ENCODE measurements at regions not wholly inside any gene's neighbourhood (a gene's known extent, or its start where the extent isn't known, plus 50 kb on each side); places are given as distances from the start of the nearest gene placed in this dataset.

- no peaks in the 10 kb centered on the region for H3K9me3 ChIP-seq (ENCODE audit: low read depth, low read length)
- H3K4me3 ChIP-seq (ENCODE audit: low read length): no peak overlapping the region
- no peaks in the 10 kb centered on the region for H3K27me3 ChIP-seq (ENCODE audit: insufficient read depth, low read length)
- H3K4me1 ChIP-seq (ENCODE audit: insufficient read depth, low read length): peaks cover 39% of the 10 kb centered on the region
Measured at GRCh38 chr3:159923336-159923735, 65.3 kb upstream of the IL12A start.

DNA sequence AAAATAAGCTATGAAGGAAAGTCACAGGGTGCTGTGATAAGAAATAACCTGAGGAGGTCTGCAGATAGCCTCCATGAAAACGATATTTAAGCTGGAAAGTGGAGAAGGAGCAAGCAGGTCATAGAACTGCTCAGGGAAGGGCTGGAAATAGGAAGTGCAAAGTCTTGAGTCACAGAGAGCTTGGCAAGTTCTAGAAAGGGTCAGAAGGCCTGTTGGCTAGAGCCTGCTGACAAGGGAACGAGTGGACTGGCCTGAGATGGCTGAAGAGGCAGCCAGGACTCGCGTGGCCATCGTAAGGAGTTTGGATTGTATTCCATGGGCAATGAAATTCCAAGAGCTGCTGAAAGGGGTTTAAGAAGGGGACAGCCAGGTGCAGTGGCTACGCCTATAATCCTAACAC is 64.7 kb upstream of the IL12A start:
- no peaks in the 10 kb centered on the region for H3K9me3 ChIP-seq (ENCODE audit: low read depth, low read length)
- peaks cover 45% of the 10 kb centered on the region for H3K4me1 ChIP-seq (ENCODE audit: insufficient read depth, low read length)
- H3K4me3 ChIP-seq (ENCODE audit: low read length): no peak overlapping the region
- H3K27me3 ChIP-seq (ENCODE audit: insufficient read depth, low read length): no peaks in the 10 kb centered on the region

DNA sequence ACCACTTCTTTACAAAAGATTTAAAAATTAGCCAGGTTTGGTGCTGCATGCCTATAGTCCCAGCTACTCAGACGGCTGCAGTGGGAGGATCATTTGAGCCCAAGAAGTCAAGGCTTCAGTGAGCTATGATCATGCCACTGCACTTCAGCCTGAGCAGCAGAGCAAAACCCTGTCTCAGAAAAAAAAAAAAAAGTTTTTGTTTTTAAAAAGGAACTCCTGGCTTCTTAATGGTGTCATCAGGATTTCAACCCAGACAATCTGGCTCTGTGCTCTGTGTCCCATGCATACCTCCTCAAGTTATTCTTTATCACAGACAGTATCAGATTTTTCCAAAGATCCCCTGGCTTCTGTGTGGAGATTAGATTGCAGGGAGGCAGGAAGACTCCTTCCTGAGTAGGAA is 64.2 kb upstream of the IL12A start:
- Histone ChIP-seq H3K27me3 (ENCODE audit: insufficient read depth, low read length) (no peaks in the 10 kb centered on the region), H3K9me3 (ENCODE audit: low read depth, low read length) (no peaks in the 10 kb centered on the region), H3K4me3 (ENCODE audit: low read length) (no peak overlapping the region), H3K4me1 (ENCODE audit: insufficient read depth, low read length) (peaks cover 49% of the 10 kb centered on the region)

GRCh38 chr3:159925248-159925647 is 63.4 kb upstream of the IL12A start:
- Histone ChIP-seq H3K9me3 (ENCODE audit: low read depth, low read length) (no peaks in the 10 kb centered on the region), H3K4me3 (ENCODE audit: low read length) (no peak overlapping the region), H3K27me3 (ENCODE audit: insufficient read depth, low read length) (no peaks in the 10 kb centered on the region), H3K4me1 (ENCODE audit: insufficient read depth, low read length) (peaks cover 58% of the 10 kb centered on the region)

GRCh38 chr3:159926573-159926972 is 62.1 kb upstream of the IL12A start:
- no peaks in the 10 kb centered on the region for H3K9me3 ChIP-seq (ENCODE audit: low read depth, low read length)
- no peaks in the 10 kb centered on the region for H3K27me3 ChIP-seq (ENCODE audit: insufficient read depth, low read length)
- H3K4me3 ChIP-seq (ENCODE audit: low read length): no peak overlapping the region
- peaks cover 64% of the 10 kb centered on the region for H3K4me1 ChIP-seq (ENCODE audit: insufficient read depth, low read length)

- Histone ChIP-seq H3K9me3 (ENCODE audit: low read depth, low read length) (no peaks in the 10 kb centered on the region), H3K27me3 (ENCODE audit: insufficient read depth, low read length) (no peaks in the 10 kb centered on the region), H3K4me3 (ENCODE audit: low read length) (no peak overlapping the region), H3K4me1 (ENCODE audit: insufficient read depth, low read length) (peaks cover 51% of the 10 kb centered on the region)
Measured at GRCh38 chr3:159928071-159928491, 60.6 kb upstream of the IL12A start.

DNA sequence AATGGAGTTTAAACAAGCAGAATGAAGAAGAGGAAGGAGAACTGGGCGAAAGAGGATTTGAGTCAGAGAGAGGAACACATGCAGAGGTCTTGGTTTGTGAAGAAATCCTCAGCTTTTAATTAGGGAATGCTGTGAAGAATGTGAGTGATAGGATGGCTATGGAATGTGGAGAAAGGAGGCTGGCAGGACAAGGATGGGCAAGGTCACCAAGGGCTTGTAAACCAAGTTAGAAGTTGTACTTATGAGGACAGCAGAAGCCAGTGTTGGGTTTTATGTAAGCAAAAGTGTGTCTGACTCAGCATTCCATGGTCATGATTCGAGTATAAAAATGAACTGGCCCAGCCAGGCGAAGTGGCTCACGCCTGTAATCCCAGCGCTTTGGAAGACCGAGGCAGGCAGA is 60.0 kb upstream of the IL12A start:
- H3K4me1 ChIP-seq (ENCODE audit: insufficient read depth, low read length): peaks cover 45% of the 10 kb centered on the region
- no peaks in the 10 kb centered on the region for H3K9me3 ChIP-seq (ENCODE audit: low read depth, low read length)
- H3K4me3 ChIP-seq (ENCODE audit: low read length): no peak overlapping the region
- H3K27me3 ChIP-seq (ENCODE audit: insufficient read depth, low read length): no peaks in the 10 kb centered on the region

- no peak overlapping the region for H3K4me3 ChIP-seq (ENCODE audit: low read length)
- H3K27me3 ChIP-seq (ENCODE audit: insufficient read depth, low read length): no peaks in the 10 kb centered on the region
Measured at GRCh38 chr3:159929171-159930141, 59.2 kb upstream of the IL12A start.

GRCh38 chr3:159934216-159934615 is 54.4 kb upstream of the IL12A start:
- Histone ChIP-seq H3K9me3 (ENCODE audit: low read depth, low read length) (no peaks in the 10 kb centered on the region), H3K27me3 (ENCODE audit: insufficient read depth, low read length) (no peaks in the 10 kb centered on the region), H3K4me3 (ENCODE audit: low read length) (no peak overlapping the region)

More at GRCh38 chr3:159929171-159930141, 59.2 kb upstream of the IL12A start:
- Histone ChIP-seq H3K9me3 (ENCODE audit: low read depth, low read length) (no peaks in the 10 kb centered on the region), H3K4me1 (ENCODE audit: insufficient read depth, low read length) (peaks cover 37% of the 10 kb centered on the region)

DNA sequence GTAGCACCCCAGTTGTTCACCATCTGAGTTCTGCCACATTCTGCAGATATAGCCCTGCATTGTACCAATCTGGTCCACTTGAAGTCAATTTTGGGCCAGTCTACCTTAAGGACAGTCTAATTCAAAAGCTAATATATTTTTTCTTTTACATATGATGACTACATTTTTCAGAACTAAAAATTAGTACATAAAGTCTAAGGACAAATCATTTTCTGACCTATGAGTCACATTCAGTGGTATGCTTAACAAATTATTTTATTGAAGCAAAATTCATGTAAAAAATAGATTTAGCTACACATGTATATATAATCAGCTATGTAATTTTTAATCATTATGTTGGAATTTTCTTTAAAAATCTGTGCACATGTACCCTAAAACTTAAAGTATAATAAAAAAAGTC is 52.1 kb upstream of the IL12A start:
- Histone ChIP-seq H3K4me1 (ENCODE audit: insufficient read depth, low read length) (peaks cover 31% of the 10 kb centered on the region), H3K27me3 (ENCODE audit: insufficient read depth, low read length) (no peaks in the 10 kb centered on the region), H3K4me3 (ENCODE audit: low read length) (no peak overlapping the region), H3K9me3 (ENCODE audit: low read depth, low read length) (no peaks in the 10 kb centered on the region)

More at GRCh38 chr3:159934216-159934615, 54.4 kb upstream of the IL12A start:
- peaks cover 34% of the 10 kb centered on the region for H3K4me1 ChIP-seq (ENCODE audit: insufficient read depth, low read length)

DNA sequence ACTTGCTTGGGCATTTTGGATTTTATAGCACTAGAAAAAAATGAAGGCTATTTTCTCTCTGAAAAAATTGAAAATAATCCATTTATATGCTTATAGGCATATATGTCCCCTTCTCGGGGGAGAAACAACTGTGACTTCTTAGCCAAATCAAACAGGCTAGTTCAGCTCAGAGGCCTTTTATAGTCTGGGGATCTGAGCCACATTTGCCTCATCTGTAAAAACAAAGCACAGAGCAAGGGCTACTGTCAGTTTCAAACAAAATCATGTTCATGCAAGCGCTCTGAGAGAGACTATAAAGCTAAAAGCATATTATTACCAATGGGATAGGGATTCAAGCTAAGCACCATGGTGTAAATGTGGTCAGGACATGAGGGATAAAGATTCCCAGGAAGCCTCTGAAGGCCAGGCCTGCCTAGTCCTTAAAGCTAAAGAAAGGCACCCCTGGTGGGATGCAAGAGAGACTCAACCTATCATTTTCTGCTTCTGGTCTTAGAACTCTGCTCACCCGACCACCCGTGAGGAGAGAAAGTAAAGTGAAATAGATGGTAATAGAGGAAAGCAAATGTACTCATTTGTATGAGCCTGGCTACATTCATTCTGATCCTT is 51.0 kb upstream of the IL12A start:
- Histone ChIP-seq H3K4me1 (ENCODE audit: insufficient read depth, low read length) (peaks cover 43% of the 10 kb centered on the region), H3K27me3 (ENCODE audit: insufficient read depth, low read length) (no peaks in the 10 kb centered on the region), H3K9me3 (ENCODE audit: low read depth, low read length) (no peaks in the 10 kb centered on the region), H3K4me3 (ENCODE audit: low read length) (no peak overlapping the region)

- Histone ChIP-seq H3K9me3 (ENCODE audit: low read depth, low read length) (no peaks in the 10 kb centered on the region), H3K4me1 (ENCODE audit: insufficient read depth, low read length) (peaks cover 51% of the 10 kb centered on the region), H3K27me3 (ENCODE audit: insufficient read depth, low read length) (no peaks in the 10 kb centered on the region), H3K4me3 (ENCODE audit: low read length) (no peak overlapping the region)
Measured at GRCh38 chr3:159938714-159939113, 49.9 kb upstream of the IL12A start.
